Small intestine (tissue), 7 donors: ENCODE measurements at regions not wholly inside any gene's neighbourhood (a gene's known extent, or its start where the extent isn't known, plus 50 kb on each side); places are given as distances from the start of the nearest gene placed in this dataset.
"Not testable (repeated sequence)": the region's sequence is repeated elsewhere in the genome, so short reads cannot be mapped to it uniquely, and the experiment has no call there.

Experiments used
- DNase-seq, 2 donors: peaks; one replicate each; pipeline versions ENCODE4 v3.0.0 to v3.0.0-alpha.2; 2013
- FAIRE-seq: peaks from 2 replicates; lab custom pipeline; 2012; peaks lifted over from hg19 to GRCh38; lab: Jason Lieb, UNC
- H3K27ac ChIP-seq, 3 donors: one replicate each; pipeline ENCODE4 v1.5.1; 2013; ENCODE audit warnings: low read length in 2 of 3, mild to moderate bottlenecking in 2 of 3, control low read depth in 1 of 3, inconsistent platforms in 1 of 3, low read depth in 1 of 3, moderate library complexity in 1 of 3
- H3K27me3 ChIP-seq, 3 donors: one replicate each; pipeline ENCODE4 v1.6.1; 2013; ENCODE audit warnings: low read length in 3 of 3, inconsistent platforms in 1 of 3; ENCODE audit not compliant: control insufficient read depth in 3 of 3, insufficient read depth in 3 of 3
- H3K36me3 ChIP-seq, 3 donors: one replicate each; pipeline ENCODE4 v1.6.1; 2013; ENCODE audit warnings: low read length in 3 of 3, inconsistent platforms in 1 of 3, low read depth in 1 of 3, mild to moderate bottlenecking in 1 of 3, moderate library complexity in 1 of 3; ENCODE audit not compliant: control insufficient read depth in 3 of 3, insufficient read depth in 2 of 3
- H3K4me1 ChIP-seq, 3 donors: one replicate each; pipeline ENCODE4 v1.6.1; 2013; ENCODE audit warnings: low read length in 2 of 3, inconsistent platforms in 1 of 3, low read depth in 1 of 3, mild to moderate bottlenecking in 1 of 3, moderate library complexity in 1 of 3; ENCODE audit not compliant: control insufficient read depth in 3 of 3, insufficient read depth in 2 of 3
- H3K4me3 ChIP-seq, 3 donors: one replicate each; pipeline ENCODE4 v1.5.1; 2013; ENCODE audit warnings: low read length in 3 of 3, control low read depth in 1 of 3, inconsistent platforms in 1 of 3, low read depth in 1 of 3, mild to moderate bottlenecking in 1 of 3, moderate library complexity in 1 of 3
- H3K9me3 ChIP-seq, 2 donors: one replicate each; pipeline ENCODE4 v1.6.1; 2013; ENCODE audit warnings: low read depth in 1 of 2, low read length in 1 of 2; ENCODE audit not compliant: control insufficient read depth in 2 of 2, insufficient read depth in 1 of 2
- WGBS, 3 donors: extraction: QIAGEN DNeasy Blood & Tissue Kit; methylation state at CpG; one replicate each; pipeline ENCODE4 v1.1.7; 2013; 5-methylcytosine and 5-hydroxymethylcytosine counted together
- donor health status: healthy with polysubstance abuse.
- donor health status: control.
- donor health status: control.
- donor health status: Bipolar disorder and iron deficiency.
- donor health status: healthy.

GRCh38 chr20:51126337-51126736 lies 103.4 kb upstream of the KCNG1 start:
- DNase-seq (no peak), FAIRE-seq (no peak)
- Histone ChIP-seq H3K36me3 (no peaks in the 10 kb centered on the region), H3K27me3 (peaks cover 0 to 4% (median 0%) of the 10 kb centered on the region in 3 donors), H3K4me3 (no peak overlapping the region), H3K9me3 (no peaks in the 10 kb centered on the region), H3K4me1 (peaks cover 1 to 33% (median 2%) of the 10 kb centered on the region in 3 donors), H3K27ac (no peak overlapping the region)
- WGBS, 3 donors = 68 to 72% (median 68%) methylated on average over 3 of the region's 3 CpGs

- DNase-seq (no peak), FAIRE-seq (no peak)
- no peak overlapping the region for H3K4me3 ChIP-seq
- no peak overlapping the region for H3K27ac ChIP-seq
- H3K36me3 ChIP-seq = no peaks in the 10 kb centered on the region
- peaks cover 0 to 4% (median 0%) of the 10 kb centered on the region in 3 donors for H3K27me3 ChIP-seq
- 45 to 55% (median 49%) methylated on average over 4 of the region's 4 CpGs for WGBS, 3 donors
- H3K4me1 ChIP-seq = peaks cover 2 to 38% (median 2%) of the 10 kb centered on the region in 3 donors
- H3K9me3 ChIP-seq = no peaks in the 10 kb centered on the region
These were observed 102.9 kb upstream of the KCNG1 start for GRCh38 chr20:51125780-51126179.

- FAIRE-seq (no peak), DNase-seq (peak; percentile 69 to 71)
- 18 to 56% (median 19%) methylated on average over 4 to 5 of the region's 5 CpGs for WGBS, 3 donors
- no peak overlapping the region for H3K4me3 ChIP-seq
- H3K27me3 ChIP-seq = peaks cover 0 to 4% (median 0%) of the 10 kb centered on the region in 3 donors
- H3K36me3 ChIP-seq = no peaks in the 10 kb centered on the region
- H3K4me1 ChIP-seq = peaks cover 2 to 42% (median 2%) of the 10 kb centered on the region in 3 donors
- H3K27ac ChIP-seq = no peak overlapping the region
- H3K9me3 ChIP-seq = no peaks in the 10 kb centered on the region
These were observed 102.2 kb upstream of the KCNG1 start for GRCh38 chr20:51125105-51125504.

- FAIRE-seq, H3K27ac ChIP-seq, H3K9me3 ChIP-seq, H3K4me3 ChIP-seq, DNase-seq, H3K27me3 ChIP-seq, H3K36me3 ChIP-seq: not testable (repeated sequence)
- 88 to 95% (median 90%) methylated on average over 1 of the region's 1 CpG for WGBS, 3 donors
- peaks cover 2 to 35% (median 2%) of the 10 kb centered on the region in 3 donors for H3K4me1 ChIP-seq
These were observed 101.0 kb upstream of the KCNG1 start for GRCh38 chr20:51123887-51124286.

- H3K4me1 ChIP-seq = peaks cover 2 to 30% (median 2%) of the 10 kb centered on the region in 3 donors
- no peaks in the 10 kb centered on the region for H3K36me3 ChIP-seq
- H3K4me3 ChIP-seq = no peak overlapping the region
- FAIRE-seq (no peak), DNase-seq (no peak)
- 27 to 42% (median 29%) methylated on average over 7 of the region's 7 CpGs for WGBS, 3 donors
- no peaks in the 10 kb centered on the region for H3K9me3 ChIP-seq
- no peak overlapping the region for H3K27ac ChIP-seq
- H3K27me3 ChIP-seq = peaks cover 0 to 4% (median 0%) of the 10 kb centered on the region in 3 donors
These were observed 100.2 kb upstream of the KCNG1 start for GRCh38 chr20:51122931-51123658.

- Histone ChIP-seq H3K36me3 (no peaks in the 10 kb centered on the region), H3K4me3 (no peak overlapping the region), H3K9me3 (no peaks in the 10 kb centered on the region), H3K4me1 (peaks cover 2 to 28% (median 2%) of the 10 kb centered on the region in 3 donors), H3K27ac (no peak overlapping the region), H3K27me3 (peaks cover 0 to 4% (median 0%) of the 10 kb centered on the region in 3 donors)
- FAIRE-seq (no peak), DNase-seq (no peak)
- 47 to 55% (median 54%) methylated on average over 3 of the region's 3 CpGs for WGBS, 3 donors
These were observed 99.0 kb upstream of the KCNG1 start for GRCh38 chr20:51121901-51122412.

- Histone ChIP-seq H3K4me3 (no peak overlapping the region), H3K4me1 (peaks cover 2 to 24% (median 2%) of the 10 kb centered on the region in 3 donors), H3K27me3 (peaks cover 0 to 4% (median 0%) of the 10 kb centered on the region in 3 donors), H3K9me3 (no peaks in the 10 kb centered on the region), H3K27ac (no peak overlapping the region), H3K36me3 (no peaks in the 10 kb centered on the region)
- FAIRE-seq = no peak
- DNase-seq = no peak
- WGBS, 3 donors = 10 to 19% (median 17%) methylated on average over 6 of the region's 6 CpGs
These were observed 98.4 kb upstream of the KCNG1 start for GRCh38 chr20:51121272-51121671.

GRCh38 chr20:51120868-51121267 lies 98.0 kb upstream of the KCNG1 start:
- 15 to 19% (median 18%) methylated on average over 3 of the region's 3 CpGs for WGBS, 3 donors

More at GRCh38 chr20:51120868-51121267, 98.0 kb upstream of the KCNG1 start:
- peak in 1 of 2 donors; percentile 34 for DNase-seq
- H3K27ac ChIP-seq = no peak overlapping the region
- peaks cover 0 to 4% (median 0%) of the 10 kb centered on the region in 3 donors for H3K27me3 ChIP-seq
- H3K4me1 ChIP-seq = peaks cover 2 to 20% (median 2%) of the 10 kb centered on the region in 3 donors
- H3K4me3 ChIP-seq = no peak overlapping the region
- no peaks in the 10 kb centered on the region for H3K9me3 ChIP-seq
- H3K36me3 ChIP-seq = no peaks in the 10 kb centered on the region
- no peak for FAIRE-seq
